ENCODE measurements at regions not wholly inside any gene's neighbourhood (a gene's known extent, or its start where the extent isn't known, plus 50 kb on each side); places are given as distances from the start of the nearest gene placed in this dataset.

DNA sequence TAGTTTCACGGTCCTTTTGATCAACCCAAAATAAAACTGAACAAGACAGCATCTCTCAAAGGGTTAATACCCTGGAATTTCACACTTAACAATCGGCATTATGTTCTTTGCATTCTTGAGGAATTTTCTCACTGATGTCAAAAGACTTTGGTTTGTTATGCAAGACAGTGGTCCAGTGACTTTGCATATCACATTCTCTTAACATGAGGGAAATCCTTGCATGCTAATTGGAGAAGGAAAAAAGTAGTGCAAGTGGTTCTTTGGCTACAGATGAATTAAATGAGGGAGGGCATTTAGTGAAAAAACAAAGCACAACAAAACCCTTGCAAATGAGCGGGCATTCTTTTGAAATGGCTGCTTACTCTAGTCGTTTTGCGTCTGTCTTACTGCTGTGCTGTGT lies 105.1 kb upstream of the LIMCH1 start:
- no peak overlapping the region for H3K9ac ChIP-seq (ENCODE audit: insufficient read depth in 1 of 2, low read length in 2 of 2)
- no peaks in the 10 kb centered on the region for H3K27me3 ChIP-seq (ENCODE audit: control insufficient read depth in 3 of 3, insufficient read depth in 3 of 3, low read length in 2 of 3)
- no peak overlapping the region for H3K4me3 ChIP-seq
- H3K36me3 ChIP-seq (ENCODE audit: control insufficient read depth in 4 of 4, insufficient read depth in 4 of 4, low read length in 4 of 4), result no peaks in the 10 kb centered on the region
- TF ChIP-seq, protein P1, sequence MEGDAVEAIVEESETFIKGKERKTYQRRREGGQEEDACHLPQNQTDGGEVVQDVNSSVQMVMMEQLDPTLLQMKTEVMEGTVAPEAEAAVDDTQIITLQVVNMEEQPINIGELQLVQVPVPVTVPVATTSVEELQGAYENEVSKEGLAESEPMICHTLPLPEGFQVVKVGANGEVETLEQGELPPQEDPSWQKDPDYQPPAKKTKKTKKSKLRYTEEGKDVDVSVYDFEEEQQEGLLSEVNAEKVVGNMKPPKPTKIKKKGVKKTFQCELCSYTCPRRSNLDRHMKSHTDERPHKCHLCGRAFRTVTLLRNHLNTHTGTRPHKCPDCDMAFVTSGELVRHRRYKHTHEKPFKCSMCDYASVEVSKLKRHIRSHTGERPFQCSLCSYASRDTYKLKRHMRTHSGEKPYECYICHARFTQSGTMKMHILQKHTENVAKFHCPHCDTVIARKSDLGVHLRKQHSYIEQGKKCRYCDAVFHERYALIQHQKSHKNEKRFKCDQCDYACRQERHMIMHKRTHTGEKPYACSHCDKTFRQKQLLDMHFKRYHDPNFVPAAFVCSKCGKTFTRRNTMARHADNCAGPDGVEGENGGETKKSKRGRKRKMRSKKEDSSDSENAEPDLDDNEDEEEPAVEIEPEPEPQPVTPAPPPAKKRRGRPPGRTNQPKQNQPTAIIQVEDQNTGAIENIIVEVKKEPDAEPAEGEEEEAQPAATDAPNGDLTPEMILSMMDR (IDR thresholded peaks at IDR 0.05; ENCODE audit: control extremely low read depth, extremely low read depth), result no peak
- no peaks in the 10 kb centered on the region for H3K9me3 ChIP-seq (ENCODE audit: control insufficient read depth in 4 of 4, insufficient read depth in 3 of 4, low read length in 3 of 4)
- 46 to 52% methylated on average over 5 of the region's 5 CpGs for WGBS, 2 donors
- ATAC-seq (ENCODE audit: insufficient read depth, low FRiP score) (peak; percentile 35), DNase-seq (peak in 2 of 3 donors; percentile 74 to 75)
- H3K27ac ChIP-seq (ENCODE audit: low read depth in 1 of 2, low read length in 1 of 2), result no peak overlapping the region
- peaks cover 13 to 74% (median 48%) of the 10 kb centered on the region in 5 donors for H3K4me1 ChIP-seq (ENCODE audit: control insufficient read depth in 5 of 5, insufficient read depth in 5 of 5, low read length in 5 of 5)

DNA sequence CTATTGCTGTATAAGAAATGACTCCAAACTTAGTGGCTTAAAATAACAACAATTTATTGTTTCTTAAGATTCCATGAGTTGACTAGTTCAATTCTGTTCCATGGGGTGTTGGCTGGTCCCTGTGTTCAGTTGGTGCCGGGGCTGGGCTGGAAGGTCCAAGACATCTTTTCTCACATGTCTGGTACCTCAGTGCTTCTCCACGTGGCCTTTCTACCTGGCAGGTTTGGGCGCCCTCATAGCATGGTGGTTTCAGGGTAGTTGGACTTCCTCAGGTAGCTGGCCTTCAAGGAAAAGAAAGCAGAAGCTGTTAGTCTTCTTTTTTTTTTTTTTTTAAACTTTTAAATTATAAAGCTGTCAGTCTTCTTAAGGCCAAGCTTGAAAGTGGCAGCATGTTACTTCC lies 104.6 kb upstream of the LIMCH1 start:
- H3K27me3 ChIP-seq (ENCODE audit: control insufficient read depth in 3 of 3, insufficient read depth in 3 of 3, low read length in 2 of 3), result no peaks in the 10 kb centered on the region
- H3K9me3 ChIP-seq (ENCODE audit: control insufficient read depth in 4 of 4, insufficient read depth in 3 of 4, low read length in 3 of 4), result no peaks in the 10 kb centered on the region
- H3K9ac ChIP-seq (ENCODE audit: insufficient read depth in 1 of 2, low read length in 2 of 2), result no peak overlapping the region
- 74 to 76% methylated on average over 3 of the region's 3 CpGs for WGBS, 2 donors
- no peaks in the 10 kb centered on the region for H3K36me3 ChIP-seq (ENCODE audit: control insufficient read depth in 4 of 4, insufficient read depth in 4 of 4, low read length in 4 of 4)
- DNase-seq (no peak), ATAC-seq (ENCODE audit: insufficient read depth, low FRiP score) (no peak)
- TF ChIP-seq, protein P1 (IDR thresholded peaks at IDR 0.05; ENCODE audit: control extremely low read depth, extremely low read depth), result no peak
- peaks cover 13 to 74% (median 53%) of the 10 kb centered on the region in 5 donors for H3K4me1 ChIP-seq (ENCODE audit: control insufficient read depth in 5 of 5, insufficient read depth in 5 of 5, low read length in 5 of 5)
- H3K4me3 ChIP-seq, result no peak overlapping the region
- H3K27ac ChIP-seq (ENCODE audit: low read depth in 1 of 2, low read length in 1 of 2), result peak overlapping the region in 1 of 2 donors; percentile 78

DNA sequence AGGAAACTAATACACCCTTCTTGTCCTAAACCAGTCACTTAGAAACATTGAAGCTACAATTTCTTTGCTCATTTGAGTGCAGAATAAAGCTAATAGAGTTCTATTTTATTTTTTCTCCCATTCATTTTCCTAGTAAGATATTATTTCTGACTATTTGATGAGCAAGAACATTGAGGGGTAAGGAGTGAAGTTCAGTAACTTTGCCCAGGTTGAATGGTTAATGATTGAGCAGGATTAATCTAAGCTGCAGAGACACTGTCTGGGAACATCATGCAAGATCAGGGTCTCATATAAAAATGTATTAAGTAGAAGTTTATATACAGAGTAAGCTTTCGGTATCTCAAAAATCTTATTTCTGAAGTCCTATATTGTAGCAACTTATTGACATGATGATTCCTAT lies 102.4 kb upstream of the LIMCH1 start:
- H3K36me3 ChIP-seq (ENCODE audit: control insufficient read depth in 4 of 4, insufficient read depth in 4 of 4, low read length in 4 of 4), result no peaks in the 10 kb centered on the region
- TF ChIP-seq, protein P1 (IDR thresholded peaks at IDR 0.05; ENCODE audit: control extremely low read depth, extremely low read depth), result no peak
- DNase-seq (no peak), ATAC-seq (ENCODE audit: insufficient read depth, low FRiP score) (no peak)
- H3K9me3 ChIP-seq (ENCODE audit: control insufficient read depth in 4 of 4, insufficient read depth in 3 of 4, low read length in 3 of 4), result no peaks in the 10 kb centered on the region
- peaks cover 19 to 67% (median 46%) of the 10 kb centered on the region in 5 donors for H3K4me1 ChIP-seq (ENCODE audit: control insufficient read depth in 5 of 5, insufficient read depth in 5 of 5, low read length in 5 of 5)
- H3K4me3 ChIP-seq, result no peak overlapping the region
- H3K9ac ChIP-seq (ENCODE audit: insufficient read depth in 1 of 2, low read length in 2 of 2), result no peak overlapping the region
- no peak overlapping the region for H3K27ac ChIP-seq (ENCODE audit: low read depth in 1 of 2, low read length in 1 of 2)
- no peaks in the 10 kb centered on the region for H3K27me3 ChIP-seq (ENCODE audit: control insufficient read depth in 3 of 3, insufficient read depth in 3 of 3, low read length in 2 of 3)
- 91 to 98% methylated on average over 1 of the region's 1 CpG for WGBS, 2 donors

DNA sequence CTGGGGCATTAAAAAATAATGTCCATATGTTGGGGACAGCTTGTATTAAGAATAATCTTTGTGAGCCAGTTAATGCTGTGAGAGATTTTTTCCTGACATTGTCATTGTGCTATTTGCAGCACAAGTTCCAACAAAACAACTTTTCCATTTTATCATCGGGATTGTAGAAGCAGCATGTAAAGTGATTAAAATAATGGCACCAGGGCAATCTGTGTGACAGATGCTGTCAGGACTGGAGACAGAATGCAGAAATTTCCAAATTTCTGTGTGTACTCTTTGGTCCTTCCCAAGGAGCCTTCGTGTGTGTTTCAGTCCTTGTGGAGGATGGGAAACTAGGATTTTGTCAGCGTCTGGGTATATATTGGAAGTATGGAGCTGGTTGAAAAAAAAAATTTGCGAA lies 101.5 kb upstream of the LIMCH1 start:
- H3K9me3 ChIP-seq (ENCODE audit: control insufficient read depth in 4 of 4, insufficient read depth in 3 of 4, low read length in 3 of 4), result no peaks in the 10 kb centered on the region
- no peaks in the 10 kb centered on the region for H3K27me3 ChIP-seq (ENCODE audit: control insufficient read depth in 3 of 3, insufficient read depth in 3 of 3, low read length in 2 of 3)
- H3K9ac ChIP-seq (ENCODE audit: insufficient read depth in 1 of 2, low read length in 2 of 2), result peak overlapping the region in 1 of 2 donors; percentile 39
- H3K4me1 ChIP-seq (ENCODE audit: control insufficient read depth in 5 of 5, insufficient read depth in 5 of 5, low read length in 5 of 5), result peaks cover 19 to 58% (median 41%) of the 10 kb centered on the region in 5 donors
- TF ChIP-seq, protein P1 (IDR thresholded peaks at IDR 0.05; ENCODE audit: control extremely low read depth, extremely low read depth), result no peak
- peak overlapping the region; percentile 48 to 82 for H3K27ac ChIP-seq (ENCODE audit: low read depth in 1 of 2, low read length in 1 of 2)
- no peak overlapping the region for H3K4me3 ChIP-seq
- DNase-seq (no peak), ATAC-seq (ENCODE audit: insufficient read depth, low FRiP score) (no peak)
- 84 to 86% methylated on average over 4 of the region's 4 CpGs for WGBS, 2 donors
- H3K36me3 ChIP-seq (ENCODE audit: control insufficient read depth in 4 of 4, insufficient read depth in 4 of 4, low read length in 4 of 4), result no peaks in the 10 kb centered on the region
